OCI-LY7 (cell line): ENCODE measurements at regions not wholly inside any gene's neighbourhood (a gene's known extent, or its start where the extent isn't known, plus 50 kb on each side); places are given as distances from the start of the nearest gene placed in this dataset.

Source experiments
- CTCF ChIP-seq: fragments of 200-600 bp; sonication (generic); conservative IDR thresholded peaks from 2 replicates; pipeline ENCODE4 v1.5.1; 2014; ENCODE audit warnings: mild to moderate bottlenecking, antibody characterized with exemption, low read length, moderate library complexity, mixed read lengths
- EZH2phosphoT487 ChIP-seq: fragments of 200-600 bp; sonication (generic); IDR thresholded peaks from 2 replicates; pipeline ENCODE4 v1.6.1; 2018; ENCODE audit warnings: low read depth, borderline replicate concordance, mild to moderate bottlenecking, mixed run types, antibody characterized with exemption, low read length, moderate library complexity, mixed read lengths

- no peak for TF ChIP-seq CTCF
- TF ChIP-seq EZH2phosphoT487: no peak
These were observed 445.0 kb upstream of the B3GAT1 start for GRCh38 chr11:134857035-134857434.
